HEK293 (cell line): ENCODE measurements at regions not wholly inside any gene's neighbourhood (a gene's known extent, or its start where the extent isn't known, plus 50 kb on each side); places are given as distances from the start of the nearest gene placed in this dataset.

ENCODE experiments used
- CTCF ChIA-PET: fragments of 350-600 bp; formaldehyde crosslinking; extraction: SDS; loops from one replicate; lab custom pipeline; 2021; ENCODE audit warnings: antibody characterized with exemption; lab: Yijun Ruan, JAX
- POLR2A ChIA-PET: fragments of 300-600 bp; formaldehyde crosslinking; extraction: SDS; loops from one replicate; lab custom pipeline; 2020; ENCODE audit warnings: antibody characterized with exemption, inconsistent platforms; lab: Yijun Ruan, JAX
- H3K27ac ChIP-seq: fragments of 200-500 bp; sonication (Bioruptor generic); 2 replicates; pipeline ENCODE4 v1.5.1; 2014; ENCODE audit warnings: low read depth, low read length, control low read depth, inconsistent platforms; ENCODE audit errors: extremely low read depth
- H3K36me3 ChIP-seq, 2 experiments: fragments of 200-500 bp in 1 of 2; sonication (Bioruptor generic) in 1 of 2; 1 replicate in 1 of 2; 2 replicates in 1 of 2; pipeline ENCODE4 v1.5.1; 2014 to 2017; ENCODE audit warnings: inconsistent platforms in 2 of 2, low read length in 2 of 2; ENCODE audit not compliant: control insufficient read depth in 2 of 2, insufficient read depth in 1 of 2
- H3K4me1 ChIP-seq: fragments of 200-500 bp; sonication (Bioruptor generic); 2 replicates; pipeline ENCODE4 v1.5.1; 2014; ENCODE audit warnings: mild to moderate bottlenecking, low read length, inconsistent platforms; ENCODE audit not compliant: control insufficient read depth, insufficient read depth
- H3K4me3 ChIP-seq: 2 replicates; pipeline ENCODE4 v1.5.1; 2011; ENCODE audit warnings: low read depth, mild to moderate bottlenecking, control low read depth, low read length, moderate library complexity
- H3K9me3 ChIP-seq: fragments of 200-500 bp; sonication (Bioruptor generic); 2 replicates; pipeline ENCODE4 v1.5.1; 2014; ENCODE audit warnings: low read depth, low read length, inconsistent platforms; ENCODE audit not compliant: control insufficient read depth, insufficient read depth
- FEZF1 ChIP-seq: fragments of 450-650 bp; formaldehyde crosslinking; IDR thresholded peaks from 2 replicates; pipeline ENCODE4 v1.5.1; 2016; ENCODE audit warnings: missing biosample characterization, missing genetic modification characterization
- GFI1B ChIP-seq: fragments of 450-650 bp; formaldehyde crosslinking; IDR thresholded peaks from 2 replicates; pipeline ENCODE4 v1.5.1; 2016; ENCODE audit warnings: missing biosample characterization, missing genetic modification characterization
- TCF7L2 ChIP-seq: IDR thresholded peaks from 2 replicates; pipeline ENCODE4 v1.6.1; 2011; ENCODE audit warnings: low read depth, mild to moderate bottlenecking, inconsistent platforms, low read length, moderate library complexity, borderline replicate concordance

GRCh38 chr2:6794448-6794847 lies 71.3 kb downstream of the CMPK2 start:
- no peak overlapping the region for H3K27ac ChIP-seq
- H3K4me1 ChIP-seq, result no peaks in the 10 kb centered on the region
- no peak overlapping the region for H3K4me3 ChIP-seq
- ChIA-PET CTCF (interaction anchor here (0.6 kb wide), 1 partner anchor 878 kb away, joined by 3 read pairs; no protein-coding TSS in a partner anchor), POLR2A (no interaction called here)
- no peaks in the 10 kb centered on the region for H3K36me3 ChIP-seq
- H3K9me3 ChIP-seq, result no peaks in the 10 kb centered on the region
- TF ChIP-seq GFI1B (tag by site-specific recombination) (no peak), TCF7L2 (no peak), FEZF1 (tag by site-specific recombination) (no peak)
